GM19467 (cell line): ENCODE measurements at regions not wholly inside any gene's neighbourhood (a gene's known extent, or its start where the extent isn't known, plus 50 kb on each side); places are given as distances from the start of the nearest gene placed in this dataset.
"Not testable (repeated sequence)": the region's sequence is repeated elsewhere in the genome, so short reads cannot be mapped to it uniquely, and the experiment has no call there.

Experiments
- ATAC-seq: cut with Tn5 transposase; IDR thresholded peaks from one replicate; pipeline ENCODE4 v1.9.1; 2021; ENCODE audit warnings: mild to moderate bottlenecking, moderate library complexity; ENCODE audit not compliant: unreplicated experiment

DNA sequence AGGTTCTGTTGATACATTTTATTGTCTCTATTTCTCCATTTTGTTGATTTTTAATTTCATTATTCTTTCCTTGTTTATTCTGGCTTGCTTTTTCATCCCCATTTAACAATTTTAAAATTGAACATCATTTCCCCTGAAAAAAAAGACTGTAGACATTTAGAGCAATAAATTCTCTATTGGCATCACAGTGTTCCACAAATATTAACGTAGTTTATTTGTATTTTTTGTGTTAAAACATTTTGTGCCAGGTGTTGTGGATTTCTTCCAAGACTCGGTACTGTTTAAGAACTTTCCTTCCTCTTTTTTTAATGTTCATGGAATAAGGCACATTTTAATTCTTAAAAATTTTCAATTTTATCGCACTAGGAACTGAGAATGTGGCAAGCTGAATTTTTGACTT, 156.1 kb upstream of the NPY start:
- no peak for ATAC-seq

GRCh38 chr7:24129597-24129996, 154.4 kb upstream of the NPY start:
- no peak for ATAC-seq

DNA sequence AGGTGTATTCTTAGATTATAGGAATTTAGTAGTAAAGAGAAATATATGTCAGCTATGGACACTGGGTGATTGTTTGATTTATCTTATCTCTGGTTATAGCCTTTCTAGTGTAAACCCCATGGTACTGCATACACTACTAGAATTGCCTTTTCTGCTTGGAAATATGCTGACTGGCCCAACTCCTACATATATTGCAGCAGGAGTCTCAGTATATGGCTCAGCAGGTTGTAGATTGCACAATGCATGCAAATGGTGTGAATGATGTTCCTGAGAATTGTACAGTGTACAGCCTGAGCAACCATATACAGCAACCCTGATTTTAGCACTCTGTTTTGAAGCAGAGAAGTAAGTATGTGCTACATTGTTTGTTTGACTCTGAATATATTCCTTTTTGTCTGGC, 153.4 kb upstream of the NPY start:
- no peak for ATAC-seq

DNA sequence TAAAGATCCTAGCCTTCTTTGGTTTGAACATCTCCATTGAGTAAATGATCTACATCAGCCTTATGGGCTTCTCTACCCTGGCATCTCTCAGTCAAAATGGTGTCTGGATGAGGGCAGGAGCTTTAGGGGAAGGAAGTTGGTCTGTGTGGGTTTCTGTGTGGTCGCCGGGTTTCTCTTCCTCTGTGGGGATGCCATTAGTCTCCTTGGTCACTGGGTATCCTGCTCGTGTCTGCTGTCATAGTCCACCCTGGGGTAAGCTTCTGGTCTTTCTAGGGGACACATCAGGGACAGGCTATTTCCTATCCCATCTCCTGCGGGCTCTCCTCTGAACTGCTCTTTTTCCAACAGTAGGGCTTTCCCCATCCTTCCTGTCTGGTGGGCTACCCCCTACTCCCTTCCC, 150.3 kb upstream of the NPY start:
- ATAC-seq, result peak; percentile 41

- no peak for ATAC-seq
These were observed 149.5 kb upstream of the NPY start for GRCh38 chr7:24134535-24134934.

- ATAC-seq, result peak; percentile 55
These were observed 148.8 kb upstream of the NPY start for GRCh38 chr7:24135003-24135817.

- no peak for ATAC-seq
These were observed 146.7 kb upstream of the NPY start for GRCh38 chr7:24137338-24137737.

GRCh38 chr7:24138343-24138742, 145.6 kb upstream of the NPY start:
- no peak for ATAC-seq

DNA sequence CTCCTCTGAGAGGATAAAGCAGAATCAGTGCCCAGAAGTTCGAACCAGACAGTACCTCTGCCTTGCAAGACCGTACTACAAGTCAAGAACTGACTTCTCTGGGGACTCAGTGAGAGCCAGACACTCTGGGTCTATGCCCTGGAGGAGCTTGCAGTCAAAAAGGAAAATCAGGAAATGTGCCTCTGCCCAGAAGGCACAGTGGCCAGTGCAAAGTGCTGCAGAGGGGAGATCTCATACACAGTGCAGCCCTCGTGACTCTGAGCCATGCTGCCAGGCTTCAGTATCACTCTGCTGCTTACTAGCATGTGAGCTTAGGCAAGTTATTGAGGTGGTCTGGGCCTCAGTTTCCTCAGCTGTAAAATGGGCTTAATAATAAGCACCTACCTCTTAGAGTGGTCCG, 144.0 kb upstream of the NPY start:
- no peak for ATAC-seq

DNA sequence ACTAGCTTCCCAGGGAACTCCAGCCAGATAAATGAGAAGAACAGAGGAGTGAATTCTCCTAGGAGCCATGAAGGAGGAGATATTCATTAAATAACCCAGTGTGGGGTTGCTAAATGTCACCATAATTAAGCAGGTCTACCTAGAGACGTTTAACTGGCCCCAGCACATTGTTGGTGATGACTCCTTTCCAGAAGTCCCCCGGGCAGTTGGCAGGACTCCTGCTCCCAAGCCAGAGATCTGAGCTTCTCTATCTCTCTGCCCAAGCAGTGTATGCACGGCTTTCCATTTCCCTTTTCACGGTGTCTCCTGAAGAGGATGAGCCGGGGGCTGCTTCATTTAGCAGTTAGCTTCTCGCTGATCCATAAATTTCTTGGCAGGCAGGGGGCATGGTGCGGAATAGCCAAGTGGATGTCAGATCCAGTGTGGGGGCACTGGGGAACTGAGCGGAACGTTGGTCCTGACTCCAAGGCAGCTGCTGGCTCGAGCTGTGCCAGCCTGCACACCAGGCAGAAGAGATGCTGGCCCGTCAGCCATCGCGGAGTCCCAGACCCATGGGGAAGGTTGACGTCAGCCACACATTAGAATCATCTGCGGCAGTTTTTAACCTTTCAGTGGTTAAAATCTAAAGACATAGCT, 142.0 kb upstream of the NPY start:
- ATAC-seq, result no peak

- no peak for ATAC-seq
These were observed 140.4 kb upstream of the NPY start for GRCh38 chr7:24143547-24143946.

- no peak for ATAC-seq
These were observed 132.0 kb upstream of the NPY start for GRCh38 chr7:24151944-24152343.

DNA sequence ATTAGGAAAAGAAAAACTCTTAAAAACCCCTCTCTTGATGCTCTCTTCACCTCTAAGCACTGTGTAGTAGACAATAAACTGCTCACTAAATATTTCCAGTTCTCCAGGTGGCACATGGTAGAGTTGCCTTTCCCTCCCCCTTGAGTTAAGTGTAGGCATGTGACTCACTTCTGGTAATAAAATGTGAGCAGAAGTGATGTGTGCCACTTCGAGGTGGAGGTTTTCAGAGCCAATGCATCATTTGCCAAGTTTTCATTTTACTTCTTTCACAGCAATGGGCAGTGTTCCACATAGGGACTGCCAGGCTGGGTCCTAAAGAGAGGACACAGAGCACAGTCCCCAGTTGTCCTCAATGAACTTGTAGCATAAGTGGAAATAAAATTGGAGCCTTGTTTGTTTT, 131.6 kb upstream of the NPY start:
- ATAC-seq, result no peak

GRCh38 chr7:24152877-24153472, 131.0 kb upstream of the NPY start:
- ATAC-seq, result no peak

DNA sequence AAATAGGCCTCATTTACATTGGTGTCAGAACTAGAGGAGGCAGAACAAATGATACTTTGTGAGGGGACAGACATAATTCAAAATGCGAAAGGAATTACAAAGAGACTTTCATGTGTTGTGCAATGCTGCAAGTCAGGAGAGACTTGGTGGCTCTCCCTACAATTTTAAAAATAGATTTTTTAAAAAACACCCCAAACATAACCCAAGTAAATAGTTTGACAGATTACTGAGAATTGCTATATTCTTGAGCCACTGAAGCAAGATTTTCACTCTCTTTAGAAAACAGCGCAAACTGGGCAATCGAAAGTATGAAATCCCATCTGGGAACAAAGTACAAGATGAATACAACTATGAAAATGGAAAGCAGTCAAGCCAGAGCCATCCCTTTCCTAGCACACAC, 126.3 kb upstream of the NPY start:
- ATAC-seq, result no peak

DNA sequence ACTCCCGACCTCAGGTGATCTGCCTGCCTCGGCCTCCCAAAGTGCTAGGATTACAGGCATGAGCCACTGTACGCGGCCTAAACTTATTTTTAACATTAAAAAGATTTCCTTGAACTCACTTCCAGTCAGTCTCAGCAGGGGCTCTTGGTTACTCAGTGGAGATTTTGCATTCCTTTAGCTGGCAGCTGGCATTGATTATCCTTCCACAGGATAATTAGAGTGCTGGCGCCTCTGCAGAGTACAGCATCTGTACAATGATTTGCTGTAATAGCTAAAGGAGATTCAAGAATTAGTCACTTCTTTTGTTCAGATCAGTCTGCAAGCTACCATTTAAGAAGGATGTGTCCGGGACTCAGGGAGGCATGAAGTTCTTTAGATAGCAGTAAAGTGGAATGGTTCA, 125.0 kb upstream of the NPY start:
- no peak for ATAC-seq

GRCh38 chr7:24164401-24164800, 119.6 kb upstream of the NPY start:
- no peak for ATAC-seq

GRCh38 chr7:24169077-24169624, 114.8 kb upstream of the NPY start:
- ATAC-seq, result no peak

GRCh38 chr7:24171951-24172350, 112.0 kb upstream of the NPY start:
- ATAC-seq, result not testable (repeated sequence)

DNA sequence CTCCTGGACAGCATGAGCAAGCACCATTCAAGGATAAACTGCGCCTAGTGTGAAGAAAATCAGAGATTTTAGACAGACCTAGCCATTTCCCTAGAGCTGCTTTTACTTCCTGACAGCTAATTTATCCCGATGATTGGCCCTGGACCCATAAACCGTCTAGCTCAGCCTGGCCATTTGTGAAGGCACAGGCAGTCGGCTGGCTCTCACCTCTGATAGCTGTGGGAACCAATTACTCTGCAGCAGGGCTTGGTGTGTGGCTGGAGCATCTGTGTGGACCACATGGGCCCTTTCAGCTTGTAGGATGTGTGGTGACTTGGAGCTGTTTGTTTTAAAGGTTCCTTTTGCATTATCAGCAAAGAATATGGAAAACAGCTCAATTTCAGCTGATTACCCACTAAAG, 111.1 kb upstream of the NPY start:
- ATAC-seq, result no peak

DNA sequence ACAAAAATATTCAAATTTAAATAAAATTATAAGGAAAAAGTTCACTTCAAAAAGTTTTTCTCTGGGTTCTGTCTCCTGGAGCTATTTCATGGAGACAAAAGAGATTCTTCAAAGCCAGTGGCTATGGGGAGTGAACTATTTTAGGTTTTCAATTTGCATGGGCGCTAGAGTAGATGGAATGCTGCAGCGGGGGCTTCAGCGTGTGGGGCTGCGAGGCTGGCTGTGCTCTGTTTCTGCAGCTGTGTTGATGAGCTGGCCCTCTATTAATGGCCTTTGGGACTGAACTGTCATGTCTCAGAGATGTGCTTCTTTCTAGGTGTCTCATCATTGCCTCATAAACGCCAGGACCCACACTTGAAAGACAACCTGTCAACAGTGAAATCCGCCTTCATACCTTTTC, 108.4 kb upstream of the NPY start:
- ATAC-seq, result no peak
